Dedifferentiated amniotic fluid mesenchymal stem cell (primary cell): ENCODE measurements at regions not wholly inside any gene's neighbourhood (a gene's known extent, or its start where the extent isn't known, plus 50 kb on each side); places are given as distances from the start of the nearest gene placed in this dataset.

Experiments
- DNase-seq: peaks from one replicate; pipeline ENCODE4 v3.0.0-alpha.2; 2016; ENCODE audit errors: extremely low spot score

GRCh38 chr13:76094645-76095044, 458.5 kb downstream of the LMO7 start:
- DNase-seq = no peak

GRCh38 chr13:76091076-76091475, 454.9 kb downstream of the LMO7 start:
- DNase-seq = no peak

- DNase-seq = no peak
These were observed 450.6 kb downstream of the LMO7 start for GRCh38 chr13:76086729-76087128.

- DNase-seq = no peak
These were observed 431.7 kb downstream of the LMO7 start for GRCh38 chr13:76067850-76068249.

GRCh38 chr13:76053181-76053580, 417.1 kb downstream of the LMO7 start:
- DNase-seq = no peak

- no peak for DNase-seq
These were observed 413.2 kb downstream of the LMO7 start for GRCh38 chr13:76049376-76049746.

GRCh38 chr13:76048675-76049375, 412.7 kb downstream of the LMO7 start:
- no peak for DNase-seq

- no peak for DNase-seq
These were observed 412.0 kb downstream of the LMO7 start for GRCh38 chr13:76048131-76048530.

- peak; percentile 49 for DNase-seq
These were observed 407.7 kb downstream of the LMO7 start for GRCh38 chr13:76043874-76044273.

- no peak for DNase-seq
These were observed 403.0 kb downstream of the LMO7 start for GRCh38 chr13:76038920-76039716.

GRCh38 chr13:76036176-76036575, 400.0 kb downstream of the LMO7 start:
- DNase-seq = no peak

- no peak for DNase-seq
These were observed 399.6 kb downstream of the LMO7 start for GRCh38 chr13:76035711-76036110.

GRCh38 chr13:76029706-76030105, 393.6 kb downstream of the LMO7 start:
- no peak for DNase-seq

- DNase-seq = no peak
These were observed 393.0 kb downstream of the LMO7 start for GRCh38 chr13:76029088-76029487.

- DNase-seq = no peak
These were observed 391.0 kb downstream of the LMO7 start for GRCh38 chr13:76027131-76027530.

GRCh38 chr13:76025392-76025791, 389.3 kb downstream of the LMO7 start:
- DNase-seq = no peak

- DNase-seq = no peak
These were observed 388.0 kb downstream of the LMO7 start for GRCh38 chr13:76024151-76024550.

GRCh38 chr13:76023652-76024051, 387.5 kb downstream of the LMO7 start:
- DNase-seq = no peak

- no peak for DNase-seq
These were observed 384.4 kb downstream of the LMO7 start for GRCh38 chr13:76020421-76020955.

GRCh38 chr13:76019421-76020044, 383.4 kb downstream of the LMO7 start:
- DNase-seq = no peak

- no peak for DNase-seq
These were observed 381.9 kb downstream of the LMO7 start for GRCh38 chr13:76017861-76018556.

GRCh38 chr13:76016799-76017400, 380.8 kb downstream of the LMO7 start:
- DNase-seq = no peak
